HepG2 (cell line): ENCODE measurements at regions not wholly inside any gene's neighbourhood (a gene's known extent, or its start where the extent isn't known, plus 50 kb on each side); places are given as distances from the start of the nearest gene placed in this dataset.

ENCODE experiments used
- ATF2 ChIP-seq: sonication (generic); formaldehyde crosslinking; IDR thresholded peaks from 2 replicates; pipeline ENCODE4 v1.4.0; 2020; ENCODE audit warnings: missing genetic modification reagents
- ATM ChIP-seq: fragments of 450-650 bp; IDR thresholded peaks from 2 replicates; pipeline ENCODE4 v1.7.1; 2017; ENCODE audit warnings: mild to moderate bottlenecking, borderline replicate concordance
- CAMTA2 ChIP-seq: sonication (generic); formaldehyde crosslinking; IDR thresholded peaks from 2 replicates; pipeline ENCODE4 v1.4.0; 2020; ENCODE audit warnings: mild to moderate bottlenecking, missing genetic modification reagents, borderline replicate concordance
- CC2D1A ChIP-seq: sonication (generic); formaldehyde crosslinking; IDR thresholded peaks from 2 replicates; pipeline ENCODE4 v1.8.1; 2023; ENCODE audit warnings: mild to moderate bottlenecking, missing genetic modification reagents
- DZIP1 ChIP-seq: sonication (generic); formaldehyde crosslinking; IDR thresholded peaks from 2 replicates; pipeline ENCODE4 v1.5.0; 2020; ENCODE audit warnings: mild to moderate bottlenecking, missing genetic modification reagents
- FOXK1 ChIP-seq: sonication (generic); formaldehyde crosslinking; IDR thresholded peaks from 2 replicates; pipeline ENCODE4 v1.4.0; 2020; ENCODE audit warnings: low read depth, missing genetic modification reagents, borderline replicate concordance
- HMG20A ChIP-seq: IDR thresholded peaks from 2 replicates; pipeline ENCODE4 v1.6.1; 2016; ENCODE audit warnings: borderline replicate concordance
- HNF4G ChIP-seq, 2 experiments: sonication (generic) in 1 of 2; formaldehyde crosslinking in 1 of 2; IDR thresholded peaks; 2 replicates each; pipeline versions ENCODE4 v1.4.0 to v1.6.1; 2011 to 2020; ENCODE audit warnings: borderline replicate concordance in 2 of 2, low read depth in 2 of 2, mild to moderate bottlenecking in 2 of 2, low read length in 1 of 2, missing genetic modification reagents in 1 of 2, moderate library complexity in 1 of 2
- IRF9 ChIP-seq: sonication (generic); formaldehyde crosslinking; IDR thresholded peaks from 2 replicates; pipeline ENCODE4 v1.8.0; 2022; ENCODE audit warnings: missing genetic modification reagents, mild to moderate bottlenecking, borderline replicate concordance
- MLX ChIP-seq: IDR thresholded peaks from 2 replicates; pipeline ENCODE4 v1.6.1; 2016
- NFIC ChIP-seq: IDR thresholded peaks from 2 replicates; pipeline ENCODE4 v1.6.1; 2012; ENCODE audit warnings: mild to moderate bottlenecking, low read length, inconsistent platforms
- PAWR ChIP-seq: sonication (generic); formaldehyde crosslinking; IDR thresholded peaks from 2 replicates; pipeline ENCODE4 v1.4.0; 2020; ENCODE audit warnings: missing genetic modification reagents, mild to moderate bottlenecking, borderline replicate concordance
- RBFOX2 ChIP-seq: fragments of 200-400 bp; formaldehyde crosslinking; IDR thresholded peaks from 2 replicates; pipeline ENCODE4 v1.6.1; 2017; ENCODE audit warnings: low read depth, mild to moderate bottlenecking, low read length
- SIX4 ChIP-seq: sonication (generic); formaldehyde crosslinking; IDR thresholded peaks from 2 replicates; pipeline ENCODE4 v1.4.0; 2020; ENCODE audit warnings: missing genetic modification reagents
- SP4 ChIP-seq: sonication (generic); formaldehyde crosslinking; IDR thresholded peaks from 2 replicates; pipeline ENCODE4 v1.8.1; 2023; ENCODE audit warnings: mild to moderate bottlenecking, missing genetic modification reagents
- TEAD3 ChIP-seq: optimal IDR thresholded peaks from 2 replicates; pipeline ENCODE3; 2016; ENCODE audit warnings: borderline replicate concordance
- ZMYM2 ChIP-seq: sonication (generic); formaldehyde crosslinking; IDR thresholded peaks from 2 replicates; pipeline ENCODE4 v1.8.0; 2022; ENCODE audit warnings: mild to moderate bottlenecking, missing genetic modification reagents
- ZNF430 ChIP-seq: sonication (generic); formaldehyde crosslinking; IDR thresholded peaks from 2 replicates; pipeline ENCODE4 v1.9.0; 2021; ENCODE audit warnings: mild to moderate bottlenecking, missing genetic modification reagents
- ZNF543 ChIP-seq: sonication (generic); formaldehyde crosslinking; IDR thresholded peaks from 2 replicates; pipeline ENCODE4 v1.4.0; 2020; ENCODE audit warnings: mild to moderate bottlenecking, missing genetic modification reagents
- ZNF576 ChIP-seq: sonication (generic); formaldehyde crosslinking; IDR thresholded peaks from 2 replicates; pipeline ENCODE4 v1.4.0; 2020; ENCODE audit warnings: mild to moderate bottlenecking, missing genetic modification reagents
- ZNF691 ChIP-seq: sonication (generic); formaldehyde crosslinking; IDR thresholded peaks from 2 replicates; pipeline ENCODE4 v1.4.0; 2020; ENCODE audit warnings: missing genetic modification reagents, low read depth, mild to moderate bottlenecking, borderline replicate concordance
- ZNF773 ChIP-seq: sonication (generic); formaldehyde crosslinking; IDR thresholded peaks from 2 replicates; pipeline ENCODE4 v1.4.0; 2020; ENCODE audit warnings: missing genetic modification reagents, borderline replicate concordance
- ZNF850 ChIP-seq: sonication (generic); formaldehyde crosslinking; conservative IDR thresholded peaks from 2 replicates; pipeline ENCODE4 v1.9.0; 2021; ENCODE audit warnings: mild to moderate bottlenecking, missing genetic modification reagents

GRCh38 chr9:94166236-94166975 lies 82.1 kb downstream of the PTPDC1 start (continued):
- TF ChIP-seq HNF4G (IDR thresholded peaks at IDR 0.05; ENCODE audit: borderline replicate concordance, low read depth, low read length) (peak; percentile 43; the same call in 1 of the 2 replicates), HNF4G (CRISPR knock-in tag; IDR thresholded peaks at IDR 0.05; ENCODE audit: borderline replicate concordance, low read depth) (no peak), ATM (no peak), MLX (no peak), ATF2 (CRISPR knock-in tag) (peak; percentile 80; the same call in 1 of the 2 replicates), RBFOX2 (peak; percentile 95), ZNF430 (CRISPR knock-in tag) (no peak), NFIC (no peak), CC2D1A (CRISPR knock-in tag) (no peak), CAMTA2 (CRISPR knock-in tag) (no peak), ZMYM2 (no peak), IRF9 (CRISPR knock-in tag) (no peak; the same call in 1 of the 2 replicates), ZNF691 (CRISPR knock-in tag) (no peak), PAWR (no peak), HMG20A (CRISPR knock-in tag) (no peak), ZNF850 (CRISPR knock-in tag) (no peak), DZIP1 (no peak), ZNF773 (CRISPR knock-in tag) (no peak; the same call in 1 of the 2 replicates), SIX4 (CRISPR knock-in tag) (no peak), TEAD3 (peak; percentile 89), SP4 (CRISPR knock-in tag) (peak; percentile 11; the same call in 1 of the 2 replicates), FOXK1 (CRISPR knock-in tag) (peak; percentile 53; the same call in 1 of the 2 replicates), ZNF543 (CRISPR knock-in tag) (no peak), ZNF576 (CRISPR knock-in tag) (no peak)
